ENCODE measurements at regions not wholly inside any gene's neighbourhood (a gene's known extent, or its start where the extent isn't known, plus 50 kb on each side); places are given as distances from the start of the nearest gene placed in this dataset.

DNA sequence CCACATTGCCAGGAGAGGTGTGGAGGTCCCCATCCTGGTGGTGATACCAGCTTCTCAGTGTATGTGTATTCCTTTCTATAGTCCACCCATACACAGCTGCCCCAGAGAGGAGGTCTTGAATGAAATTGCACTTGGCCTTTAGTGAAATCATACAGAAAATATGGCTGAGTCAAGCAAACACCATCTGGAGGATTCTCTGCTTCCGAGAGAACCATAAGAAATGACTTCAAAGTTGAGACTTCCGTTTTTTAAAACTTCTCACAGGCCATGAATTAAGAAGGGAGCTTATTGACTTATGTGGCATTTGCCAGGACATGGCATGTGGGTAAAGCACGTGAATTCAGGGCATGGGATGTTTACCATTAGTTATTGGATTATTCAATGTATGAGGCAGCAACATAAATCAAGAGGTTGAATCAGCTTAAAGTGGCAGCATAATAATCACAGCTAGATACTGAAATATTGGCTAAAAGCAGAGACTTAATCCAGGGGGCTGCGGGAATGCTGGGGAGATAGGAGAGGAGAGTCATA, 119.1 kb upstream of the MTNR1B start:
- H3K4me1 ChIP-seq (ENCODE audit: control insufficient read depth in 1 of 2, insufficient read depth in 2 of 2, low read depth in 1 of 2, low read length in 1 of 2), result peaks cover 12 to 26% of the 10 kb centered on the region in 2 experiments; a peak in 2 of 4 replicates
- ChIA-PET CTCF (no interaction called here), POLR2A (no interaction called here)
- no peaks in the 10 kb centered on the region for H3K9me3 ChIP-seq
- no peaks in the 10 kb centered on the region for H3F3A ChIP-seq (replicated peaks; ENCODE audit: insufficient read depth)
- 66% methylated on average over 4 of the region's 4 CpGs for WGBS (ENCODE audit: low lambda C conversion rate)
- H3K4me2 ChIP-seq, result no peak overlapping the region
- H3K27ac ChIP-seq (ENCODE audit: low read depth in 2 of 2, low read length in 1 of 2), result no peak overlapping the region
- H3K27me3 ChIP-seq (ENCODE audit: insufficient read depth), result no peaks in the 10 kb centered on the region
- no peak overlapping the region for H3K9ac ChIP-seq
- no peak overlapping the region for H3K4me3 ChIP-seq (ENCODE audit: low read depth in 2 of 2, low read length in 1 of 2)
- TF ChIP-seq RXRA (IDR thresholded peaks at IDR 0.05; ENCODE audit: borderline replicate concordance, low read depth), result no peak
- TF ChIP-seq, protein P1, sequence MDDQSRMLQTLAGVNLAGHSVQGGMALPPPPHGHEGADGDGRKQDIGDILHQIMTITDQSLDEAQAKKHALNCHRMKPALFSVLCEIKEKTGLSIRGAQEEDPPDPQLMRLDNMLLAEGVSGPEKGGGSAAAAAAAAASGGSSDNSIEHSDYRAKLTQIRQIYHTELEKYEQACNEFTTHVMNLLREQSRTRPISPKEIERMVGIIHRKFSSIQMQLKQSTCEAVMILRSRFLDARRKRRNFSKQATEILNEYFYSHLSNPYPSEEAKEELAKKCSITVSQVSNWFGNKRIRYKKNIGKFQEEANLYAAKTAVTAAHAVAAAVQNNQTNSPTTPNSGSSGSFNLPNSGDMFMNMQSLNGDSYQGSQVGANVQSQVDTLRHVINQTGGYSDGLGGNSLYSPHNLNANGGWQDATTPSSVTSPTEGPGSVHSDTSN (IDR thresholded peaks at IDR 0.05), result no peak
- no peak for TF ChIP-seq POLR2AphosphoS5 (IDR thresholded peaks at IDR 0.05; ENCODE audit: low read depth, low read length)
- TF ChIP-seq, protein P2, sequence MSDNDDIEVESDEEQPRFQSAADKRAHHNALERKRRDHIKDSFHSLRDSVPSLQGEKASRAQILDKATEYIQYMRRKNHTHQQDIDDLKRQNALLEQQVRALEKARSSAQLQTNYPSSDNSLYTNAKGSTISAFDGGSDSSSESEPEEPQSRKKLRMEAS (IDR thresholded peaks at IDR 0.05; ENCODE audit: low read depth), result no peak
- TF ChIP-seq TCF12 (IDR thresholded peaks at IDR 0.05), result no peak
- no peak for TF ChIP-seq CHD2 (IDR thresholded peaks at IDR 0.05; ENCODE audit: low read length, partially characterized antibody)
- TF ChIP-seq TAF1 (IDR thresholded peaks at IDR 0.05; ENCODE audit: borderline replicate concordance, low read depth, low read length), result no peak
- TF ChIP-seq, protein P3, sequence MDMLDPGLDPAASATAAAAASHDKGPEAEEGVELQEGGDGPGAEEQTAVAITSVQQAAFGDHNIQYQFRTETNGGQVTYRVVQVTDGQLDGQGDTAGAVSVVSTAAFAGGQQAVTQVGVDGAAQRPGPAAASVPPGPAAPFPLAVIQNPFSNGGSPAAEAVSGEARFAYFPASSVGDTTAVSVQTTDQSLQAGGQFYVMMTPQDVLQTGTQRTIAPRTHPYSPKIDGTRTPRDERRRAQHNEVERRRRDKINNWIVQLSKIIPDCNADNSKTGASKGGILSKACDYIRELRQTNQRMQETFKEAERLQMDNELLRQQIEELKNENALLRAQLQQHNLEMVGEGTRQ (IDR thresholded peaks at IDR 0.05; ENCODE audit: borderline replicate concordance, low read depth, low read length), result no peak
- no peak for TF ChIP-seq RCOR1 (IDR thresholded peaks at IDR 0.05; ENCODE audit: low read length)
- TF ChIP-seq GABPA (IDR thresholded peaks at IDR 0.05; ENCODE audit: low read depth), result no peak
- TF ChIP-seq, protein P4, sequence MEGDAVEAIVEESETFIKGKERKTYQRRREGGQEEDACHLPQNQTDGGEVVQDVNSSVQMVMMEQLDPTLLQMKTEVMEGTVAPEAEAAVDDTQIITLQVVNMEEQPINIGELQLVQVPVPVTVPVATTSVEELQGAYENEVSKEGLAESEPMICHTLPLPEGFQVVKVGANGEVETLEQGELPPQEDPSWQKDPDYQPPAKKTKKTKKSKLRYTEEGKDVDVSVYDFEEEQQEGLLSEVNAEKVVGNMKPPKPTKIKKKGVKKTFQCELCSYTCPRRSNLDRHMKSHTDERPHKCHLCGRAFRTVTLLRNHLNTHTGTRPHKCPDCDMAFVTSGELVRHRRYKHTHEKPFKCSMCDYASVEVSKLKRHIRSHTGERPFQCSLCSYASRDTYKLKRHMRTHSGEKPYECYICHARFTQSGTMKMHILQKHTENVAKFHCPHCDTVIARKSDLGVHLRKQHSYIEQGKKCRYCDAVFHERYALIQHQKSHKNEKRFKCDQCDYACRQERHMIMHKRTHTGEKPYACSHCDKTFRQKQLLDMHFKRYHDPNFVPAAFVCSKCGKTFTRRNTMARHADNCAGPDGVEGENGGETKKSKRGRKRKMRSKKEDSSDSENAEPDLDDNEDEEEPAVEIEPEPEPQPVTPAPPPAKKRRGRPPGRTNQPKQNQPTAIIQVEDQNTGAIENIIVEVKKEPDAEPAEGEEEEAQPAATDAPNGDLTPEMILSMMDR (IDR thresholded peaks at IDR 0.05), result no peak
- TF ChIP-seq, protein P5, sequence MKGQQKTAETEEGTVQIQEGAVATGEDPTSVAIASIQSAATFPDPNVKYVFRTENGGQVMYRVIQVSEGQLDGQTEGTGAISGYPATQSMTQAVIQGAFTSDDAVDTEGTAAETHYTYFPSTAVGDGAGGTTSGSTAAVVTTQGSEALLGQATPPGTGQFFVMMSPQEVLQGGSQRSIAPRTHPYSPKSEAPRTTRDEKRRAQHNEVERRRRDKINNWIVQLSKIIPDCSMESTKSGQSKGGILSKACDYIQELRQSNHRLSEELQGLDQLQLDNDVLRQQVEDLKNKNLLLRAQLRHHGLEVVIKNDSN (IDR thresholded peaks at IDR 0.05; ENCODE audit: borderline replicate concordance, low read depth), result no peak
- TF ChIP-seq, protein P6, sequence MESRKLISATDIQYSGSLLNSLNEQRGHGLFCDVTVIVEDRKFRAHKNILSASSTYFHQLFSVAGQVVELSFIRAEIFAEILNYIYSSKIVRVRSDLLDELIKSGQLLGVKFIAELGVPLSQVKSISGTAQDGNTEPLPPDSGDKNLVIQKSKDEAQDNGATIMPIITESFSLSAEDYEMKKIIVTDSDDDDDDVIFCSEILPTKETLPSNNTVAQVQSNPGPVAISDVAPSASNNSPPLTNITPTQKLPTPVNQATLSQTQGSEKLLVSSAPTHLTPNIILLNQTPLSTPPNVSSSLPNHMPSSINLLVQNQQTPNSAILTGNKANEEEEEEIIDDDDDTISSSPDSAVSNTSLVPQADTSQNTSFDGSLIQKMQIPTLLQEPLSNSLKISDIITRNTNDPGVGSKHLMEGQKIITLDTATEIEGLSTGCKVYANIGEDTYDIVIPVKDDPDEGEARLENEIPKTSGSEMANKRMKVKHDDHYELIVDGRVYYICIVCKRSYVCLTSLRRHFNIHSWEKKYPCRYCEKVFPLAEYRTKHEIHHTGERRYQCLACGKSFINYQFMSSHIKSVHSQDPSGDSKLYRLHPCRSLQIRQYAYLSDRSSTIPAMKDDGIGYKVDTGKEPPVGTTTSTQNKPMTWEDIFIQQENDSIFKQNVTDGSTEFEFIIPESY (IDR thresholded peaks at IDR 0.05; ENCODE audit: borderline replicate concordance, low read depth), result no peak
- TF ChIP-seq EZH2phosphoT487 (IDR thresholded peaks at IDR 0.05; ENCODE audit: borderline replicate concordance, low read depth), result no peak
- no peak for TF ChIP-seq SMC3 (IDR thresholded peaks at IDR 0.05; ENCODE audit: low read depth, low read length)
- no peak for TF ChIP-seq EP300 (IDR thresholded peaks at IDR 0.05; ENCODE audit: borderline replicate concordance in 1 of 2, low read depth in 1 of 2, low read length in 1 of 2)
- H4K20me1 ChIP-seq (ENCODE audit: insufficient read depth), result no peaks in the 10 kb centered on the region
- DNase-seq, result no peak
- H3K36me3 ChIP-seq (replicated peaks in 1 of 2; ENCODE audit: control insufficient read depth in 1 of 2, insufficient read depth in 2 of 2, low read length in 1 of 2), result no peaks in the 10 kb centered on the region
- H3K79me2 ChIP-seq (ENCODE audit: insufficient read depth), result no peaks in the 10 kb centered on the region
- no peak overlapping the region for H2AFZ ChIP-seq (ENCODE audit: low read depth)
- H3K9me2 ChIP-seq, result no peaks in the 10 kb centered on the region

All from SK-N-SH (cell line).